BE2C (cell line): ENCODE measurements at regions not wholly inside any gene's neighbourhood (a gene's known extent, or its start where the extent isn't known, plus 50 kb on each side); places are given as distances from the start of the nearest gene placed in this dataset.

Experiments
- DNase-seq: peaks from one replicate; pipeline ENCODE4 v3.0.0-alpha.2; 2020
- H3K27me3 ChIP-seq: fragments of 250-450 bp; sonication (Bioruptor Pico); 2 replicates; pipeline ENCODE4 v1.5.1; 2020; ENCODE audit warnings: mild to moderate bottlenecking
- H3K36me3 ChIP-seq: fragments of 250-450 bp; sonication (Bioruptor Pico); 2 replicates; pipeline ENCODE4 v1.5.1; 2020; ENCODE audit warnings: mild to moderate bottlenecking
- H3K4me1 ChIP-seq: fragments of 250-450 bp; sonication (Bioruptor Pico); 2 replicates; pipeline ENCODE4 v1.5.1; 2020
- H3K4me3 ChIP-seq: 2 replicates; pipeline ENCODE4 v1.5.1; 2011; ENCODE audit warnings: low read depth, low read length
- H3K9me3 ChIP-seq: fragments of 250-450 bp; sonication (Bioruptor Pico); 2 replicates; pipeline ENCODE4 v1.5.1; 2020
- TF ChIP-seq, protein P1 (sequence below): IDR thresholded peaks from 2 replicates; pipeline ENCODE4 v1.5.1; 2012; ENCODE audit warnings: mild to moderate bottlenecking, low read depth, low read length

DNA sequence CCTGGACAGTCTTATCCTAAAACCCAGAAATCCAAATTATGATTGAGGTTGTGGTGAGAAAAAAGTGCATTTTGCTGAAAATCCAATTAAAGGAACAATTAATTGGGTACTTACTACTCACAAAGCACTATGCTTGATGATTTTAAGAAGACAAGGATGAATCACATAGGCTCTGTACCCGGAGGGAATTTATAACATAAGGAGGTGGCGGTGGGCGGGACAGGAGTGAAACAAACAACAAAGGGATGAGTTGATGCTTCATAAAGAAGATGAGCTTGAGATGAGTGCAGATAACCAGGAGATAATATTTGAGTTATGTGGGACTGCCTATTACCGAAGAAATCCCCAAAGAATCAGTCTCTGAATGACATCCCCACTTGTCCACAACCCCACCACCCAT lies 171.1 kb upstream of the FZD8 start:
- Histone ChIP-seq H3K4me1 (no peaks in the 10 kb centered on the region), H3K9me3 (no peaks in the 10 kb centered on the region), H3K27me3 (no peaks in the 10 kb centered on the region), H3K36me3 (no peaks in the 10 kb centered on the region), H3K4me3 (no peak overlapping the region)
- no peak for DNase-seq
- TF ChIP-seq, protein P1, sequence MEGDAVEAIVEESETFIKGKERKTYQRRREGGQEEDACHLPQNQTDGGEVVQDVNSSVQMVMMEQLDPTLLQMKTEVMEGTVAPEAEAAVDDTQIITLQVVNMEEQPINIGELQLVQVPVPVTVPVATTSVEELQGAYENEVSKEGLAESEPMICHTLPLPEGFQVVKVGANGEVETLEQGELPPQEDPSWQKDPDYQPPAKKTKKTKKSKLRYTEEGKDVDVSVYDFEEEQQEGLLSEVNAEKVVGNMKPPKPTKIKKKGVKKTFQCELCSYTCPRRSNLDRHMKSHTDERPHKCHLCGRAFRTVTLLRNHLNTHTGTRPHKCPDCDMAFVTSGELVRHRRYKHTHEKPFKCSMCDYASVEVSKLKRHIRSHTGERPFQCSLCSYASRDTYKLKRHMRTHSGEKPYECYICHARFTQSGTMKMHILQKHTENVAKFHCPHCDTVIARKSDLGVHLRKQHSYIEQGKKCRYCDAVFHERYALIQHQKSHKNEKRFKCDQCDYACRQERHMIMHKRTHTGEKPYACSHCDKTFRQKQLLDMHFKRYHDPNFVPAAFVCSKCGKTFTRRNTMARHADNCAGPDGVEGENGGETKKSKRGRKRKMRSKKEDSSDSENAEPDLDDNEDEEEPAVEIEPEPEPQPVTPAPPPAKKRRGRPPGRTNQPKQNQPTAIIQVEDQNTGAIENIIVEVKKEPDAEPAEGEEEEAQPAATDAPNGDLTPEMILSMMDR, result no peak

DNA sequence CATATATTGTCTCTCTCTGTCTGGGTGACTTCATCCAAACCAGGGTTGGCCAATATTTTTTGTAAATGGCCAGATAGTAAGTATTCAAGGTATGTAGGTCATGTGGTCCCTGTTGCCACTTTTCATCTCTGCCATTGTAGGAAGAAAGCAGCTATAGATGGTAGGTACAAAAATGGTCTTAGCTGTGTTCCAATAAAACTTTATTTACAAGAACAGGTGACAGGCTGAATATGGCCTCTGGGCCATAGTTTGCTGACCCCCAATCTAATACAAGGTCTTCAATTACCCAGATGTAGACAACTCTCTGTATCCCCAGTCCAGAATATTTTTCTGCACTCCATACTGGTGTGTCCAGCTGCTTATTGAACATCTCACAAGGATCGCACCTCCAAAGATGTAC lies 166.2 kb upstream of the FZD8 start:
- Histone ChIP-seq H3K9me3 (no peaks in the 10 kb centered on the region), H3K27me3 (no peaks in the 10 kb centered on the region), H3K4me1 (no peaks in the 10 kb centered on the region), H3K4me3 (no peak overlapping the region), H3K36me3 (no peaks in the 10 kb centered on the region)
- TF ChIP-seq, protein P1, result no peak
- DNase-seq, result no peak

DNA sequence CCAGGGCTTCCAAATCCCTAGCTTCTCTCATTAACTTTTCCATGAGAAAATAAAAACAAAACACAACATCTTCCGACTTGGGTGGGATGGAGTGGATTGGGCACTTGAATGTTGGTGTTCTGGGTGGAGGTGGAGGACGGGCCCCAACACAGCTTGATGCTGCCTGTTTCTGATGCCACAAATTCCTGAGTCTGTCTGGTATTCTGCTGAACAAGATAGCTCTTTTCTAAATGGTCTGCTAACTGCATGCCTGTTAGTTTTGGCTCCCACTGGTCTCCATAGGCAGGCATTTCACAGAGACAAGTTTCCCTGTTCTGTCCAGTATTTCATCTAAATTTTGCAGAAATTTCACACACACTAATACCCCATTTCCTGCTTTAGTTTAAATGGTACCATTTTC lies 160.9 kb upstream of the FZD8 start:
- DNase-seq, result no peak
- Histone ChIP-seq H3K4me1 (no peaks in the 10 kb centered on the region), H3K36me3 (no peaks in the 10 kb centered on the region), H3K9me3 (no peaks in the 10 kb centered on the region), H3K27me3 (no peaks in the 10 kb centered on the region), H3K4me3 (no peak overlapping the region)
- TF ChIP-seq, protein P1, result no peak

DNA sequence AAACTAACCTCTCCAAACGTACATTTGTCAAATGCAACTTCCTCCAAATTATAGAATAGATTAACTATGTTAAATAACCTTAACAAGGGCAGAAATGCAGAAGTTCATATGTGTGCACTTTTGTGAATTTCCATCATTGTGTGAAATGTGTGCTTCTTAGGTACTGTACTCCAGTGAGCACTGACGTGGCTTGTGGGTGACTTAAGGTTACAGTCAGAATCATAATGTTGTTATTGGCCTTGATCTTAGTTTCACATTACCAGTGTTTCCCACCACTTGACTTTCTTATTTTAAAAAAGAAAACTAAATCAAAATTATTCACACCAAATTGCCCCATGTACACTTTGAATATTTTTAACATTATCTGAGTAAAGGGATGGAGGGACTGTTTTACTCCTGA lies 155.1 kb upstream of the FZD8 start:
- H3K4me3 ChIP-seq, result no peak overlapping the region
- H3K36me3 ChIP-seq, result no peaks in the 10 kb centered on the region
- no peaks in the 10 kb centered on the region for H3K9me3 ChIP-seq
- no peaks in the 10 kb centered on the region for H3K27me3 ChIP-seq
- no peaks in the 10 kb centered on the region for H3K4me1 ChIP-seq
- DNase-seq, result no peak
- TF ChIP-seq, protein P1, result no peak

DNA sequence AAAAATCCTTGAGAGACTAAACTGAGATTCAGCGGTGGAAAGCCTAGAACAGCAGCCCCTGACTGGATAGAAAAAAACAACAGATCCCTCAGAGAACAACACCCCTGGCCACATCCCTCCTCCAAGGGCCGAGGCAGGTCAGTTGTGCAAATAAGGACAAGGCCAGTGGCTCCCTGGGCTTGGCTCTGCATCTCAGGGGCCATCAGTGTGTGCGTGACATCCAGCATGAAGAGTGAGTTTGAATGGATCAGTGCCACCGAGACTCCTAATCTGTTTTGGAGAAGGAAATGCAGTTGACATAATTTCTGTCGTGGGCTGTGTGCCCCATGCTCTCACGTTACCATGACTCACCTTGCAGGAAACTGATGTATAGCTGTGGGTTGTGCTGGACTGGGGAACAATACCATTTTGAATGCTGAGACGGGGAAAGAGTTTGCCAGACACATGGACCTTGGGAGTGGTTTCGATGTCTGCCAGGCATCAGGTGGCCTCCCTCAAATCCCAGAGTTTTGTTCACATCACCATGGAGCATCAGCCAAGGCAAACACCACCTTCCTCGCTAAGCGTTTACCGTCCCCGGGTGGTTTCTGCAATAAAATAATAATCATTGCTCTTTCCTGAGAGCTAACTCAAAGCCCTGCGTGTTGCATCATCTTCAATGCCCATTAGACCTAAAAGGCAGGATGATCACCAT lies 153.2 kb upstream of the FZD8 start:
- Histone ChIP-seq H3K27me3 (no peaks in the 10 kb centered on the region), H3K9me3 (no peaks in the 10 kb centered on the region), H3K36me3 (no peaks in the 10 kb centered on the region), H3K4me3 (no peak overlapping the region), H3K4me1 (no peaks in the 10 kb centered on the region)
- DNase-seq, result no peak
- TF ChIP-seq, protein P1, result no peak

DNA sequence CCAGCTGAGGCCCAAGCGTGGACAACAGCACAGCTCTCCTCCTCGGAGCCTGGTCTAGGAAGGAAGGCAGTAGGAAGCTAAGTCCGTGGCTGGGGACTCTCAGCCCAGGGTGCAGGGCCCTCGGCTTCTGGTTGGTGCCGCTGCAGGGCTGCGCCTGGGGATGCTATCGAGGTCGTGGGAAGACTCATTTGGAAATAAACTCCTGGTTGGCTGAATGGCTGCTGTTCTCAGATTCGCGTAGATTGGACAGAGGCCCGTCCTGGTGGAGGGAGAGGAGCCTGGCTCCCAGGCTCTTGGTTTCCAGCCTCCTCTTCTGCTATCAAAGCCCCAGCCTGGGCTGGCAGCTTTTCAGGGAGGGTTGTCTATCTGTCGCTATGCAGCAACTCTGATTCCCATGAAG lies 152.6 kb upstream of the FZD8 start:
- H3K4me1 ChIP-seq, result no peaks in the 10 kb centered on the region
- TF ChIP-seq, protein P1, result no peak

More for the DNA sequence above, 152.6 kb upstream of the FZD8 start:
- no peaks in the 10 kb centered on the region for H3K36me3 ChIP-seq
- H3K27me3 ChIP-seq, result no peaks in the 10 kb centered on the region
- no peak overlapping the region for H3K4me3 ChIP-seq
- no peak for DNase-seq
- no peaks in the 10 kb centered on the region for H3K9me3 ChIP-seq
